PC-3 (cell line): ENCODE measurements at regions not wholly inside any gene's neighbourhood (a gene's known extent, or its start where the extent isn't known, plus 50 kb on each side); places are given as distances from the start of the nearest gene placed in this dataset.

Experiments used
- ATAC-seq: fragments of 200-7000 bp; cut with Tn5 transposase; 2 replicates; pipeline ENCODE4 v1.9.1; 2020; ENCODE audit warnings: mild to moderate bottlenecking, moderate library complexity
- BruUV-seq: library from RNA; stranded (reverse); fragments of 400-500 nt; replicated peaks from 2 replicates; lab custom pipeline; 2021; lab: Mats Ljungman, UMichigan
- CTCF ChIA-PET: fragments of 300-600 bp; sonication (Branson Sonifier 250); formaldehyde crosslinking; loops from one replicate; lab custom pipeline; 2022; ENCODE audit warnings: antibody characterized with exemption; lab: Charles Lee
- POLR2A ChIA-PET: fragments of 300-600 bp; sonication (Branson Sonifier 250); formaldehyde crosslinking; loops from one replicate; lab custom pipeline; 2022; ENCODE audit warnings: antibody characterized with exemption; ENCODE audit not compliant: unreplicated experiment; lab: Charles Lee
- DNase-seq: peaks from one replicate; pipeline ENCODE4 v3.0.0-alpha.2; 2015
- H2AFZ ChIP-seq: fragments of 300-600 bp; sonication (generic); 2 replicates; pipeline ENCODE4 v1.6.0; 2016; ENCODE audit warnings: antibody characterized with exemption, low read length
- H3F3A ChIP-seq: fragments of 300-600 bp; sonication (generic); one replicate; pipeline ENCODE4 v1.6.0; 2017; ENCODE audit warnings: antibody characterized with exemption, low read length, control low read depth, mild to moderate bottlenecking; ENCODE audit not compliant: unreplicated experiment
- H3K27ac ChIP-seq: fragments of 300-600 bp; sonication (generic); 2 replicates; pipeline ENCODE4 v1.5.1; 2016; ENCODE audit warnings: mild to moderate bottlenecking, low read length
- H3K27me3 ChIP-seq: fragments of 300-600 bp; sonication (generic); 2 replicates; pipeline ENCODE4 v1.6.1; 2016; ENCODE audit warnings: low read length, mixed read lengths
- H3K36me3 ChIP-seq: fragments of 300-600 bp; sonication (generic); 2 replicates; pipeline ENCODE4 v1.6.1; 2016; ENCODE audit warnings: low read depth, mixed run types, low read length, mixed read lengths
- H3K4me1 ChIP-seq: fragments of 300-600 bp; sonication (generic); 2 replicates; pipeline ENCODE4 v1.5.1; 2016; ENCODE audit warnings: low read length; ENCODE audit not compliant: insufficient read depth
- H3K4me2 ChIP-seq: fragments of 300-600 bp; sonication (generic); 2 replicates; pipeline ENCODE4 v1.6.0; 2016; ENCODE audit warnings: low read length
- H3K4me3 ChIP-seq: fragments of 300-600 bp; sonication (generic); 2 replicates; pipeline ENCODE4 v1.5.1; 2016; ENCODE audit warnings: mild to moderate bottlenecking, low read length, mixed read lengths
- H3K79me2 ChIP-seq: fragments of 300-600 bp; sonication (generic); 2 replicates; pipeline ENCODE4 v1.6.1; 2017; ENCODE audit warnings: low read length, mixed read lengths
- H3K9ac ChIP-seq: fragments of 300-600 bp; sonication (generic); 2 replicates; pipeline ENCODE4 v1.6.0; 2016; ENCODE audit warnings: mild to moderate bottlenecking, low read length
- H3K9me2 ChIP-seq: fragments of 300-600 bp; sonication (generic); replicated peaks from 2 replicates; pipeline ENCODE4 v1.6.1; 2016; ENCODE audit warnings: mixed run types, low read length, mixed read lengths
- H3K9me3 ChIP-seq: fragments of 300-600 bp; sonication (generic); 2 replicates; pipeline ENCODE4 v1.6.1; 2016; ENCODE audit warnings: low read length, mixed read lengths
- H4K20me1 ChIP-seq: fragments of 300-600 bp; sonication (generic); 2 replicates; pipeline ENCODE4 v1.6.1; 2016; ENCODE audit warnings: low read length, mixed read lengths
- EZH2 ChIP-seq: fragments of 300-600 bp; sonication (generic); IDR thresholded peaks from one replicate; pipeline ENCODE4 v1.6.1; 2017; ENCODE audit warnings: antibody characterized with exemption, mild to moderate bottlenecking, low read length; ENCODE audit not compliant: unreplicated experiment
- EZH2phosphoT487 ChIP-seq: fragments of 300-600 bp; sonication (generic); IDR thresholded peaks from 2 replicates; pipeline ENCODE4 v1.6.1; 2018; ENCODE audit warnings: mild to moderate bottlenecking, antibody characterized with exemption, low read length, borderline replicate concordance
- intact Hi-C: fragments of 100-400 bp; cut with micrococcal nuclease; formaldehyde crosslinking; loops from 2 replicates; pipeline ENCODE4 v1.9.0; 2023
- TF ChIP-seq, protein P1 (sequence below): fragments of 300-600 bp; sonication (generic); conservative IDR thresholded peaks from 2 replicates; pipeline ENCODE4 v1.5.1; 2017; ENCODE audit warnings: antibody characterized with exemption, low read depth, mild to moderate bottlenecking, low read length

GRCh38 chr2:12854001-12854530, 137.3 kb downstream of the TRIB2 start:
- Histone ChIP-seq H3K9ac (no peak overlapping the region), H3K27ac (no peak overlapping the region), H3K79me2 (no peaks in the 10 kb centered on the region), H3K4me2 (no peak overlapping the region), H3K9me3 (no peaks in the 10 kb centered on the region), H3F3A (peaks cover 13% of the 10 kb centered on the region), H3K27me3 (no peaks in the 10 kb centered on the region), H3K36me3 (no peaks in the 10 kb centered on the region), H3K9me2 (no peaks in the 10 kb centered on the region), H3K4me1 (peaks cover 32% of the 10 kb centered on the region), H2AFZ (no peak overlapping the region), H3K4me3 (no peak overlapping the region), H4K20me1 (no peaks in the 10 kb centered on the region)
- BruUV-seq: no TSS peak
- ChIA-PET POLR2A (no interaction called here), CTCF (no interaction called here)
- ATAC-seq (no peak), DNase-seq (no peak)
- TF ChIP-seq EZH2 (no peak), EZH2phosphoT487 (no peak)
- TF ChIP-seq, protein P1, sequence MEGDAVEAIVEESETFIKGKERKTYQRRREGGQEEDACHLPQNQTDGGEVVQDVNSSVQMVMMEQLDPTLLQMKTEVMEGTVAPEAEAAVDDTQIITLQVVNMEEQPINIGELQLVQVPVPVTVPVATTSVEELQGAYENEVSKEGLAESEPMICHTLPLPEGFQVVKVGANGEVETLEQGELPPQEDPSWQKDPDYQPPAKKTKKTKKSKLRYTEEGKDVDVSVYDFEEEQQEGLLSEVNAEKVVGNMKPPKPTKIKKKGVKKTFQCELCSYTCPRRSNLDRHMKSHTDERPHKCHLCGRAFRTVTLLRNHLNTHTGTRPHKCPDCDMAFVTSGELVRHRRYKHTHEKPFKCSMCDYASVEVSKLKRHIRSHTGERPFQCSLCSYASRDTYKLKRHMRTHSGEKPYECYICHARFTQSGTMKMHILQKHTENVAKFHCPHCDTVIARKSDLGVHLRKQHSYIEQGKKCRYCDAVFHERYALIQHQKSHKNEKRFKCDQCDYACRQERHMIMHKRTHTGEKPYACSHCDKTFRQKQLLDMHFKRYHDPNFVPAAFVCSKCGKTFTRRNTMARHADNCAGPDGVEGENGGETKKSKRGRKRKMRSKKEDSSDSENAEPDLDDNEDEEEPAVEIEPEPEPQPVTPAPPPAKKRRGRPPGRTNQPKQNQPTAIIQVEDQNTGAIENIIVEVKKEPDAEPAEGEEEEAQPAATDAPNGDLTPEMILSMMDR: no peak
- intact Hi-C loops: no loop called here

DNA sequence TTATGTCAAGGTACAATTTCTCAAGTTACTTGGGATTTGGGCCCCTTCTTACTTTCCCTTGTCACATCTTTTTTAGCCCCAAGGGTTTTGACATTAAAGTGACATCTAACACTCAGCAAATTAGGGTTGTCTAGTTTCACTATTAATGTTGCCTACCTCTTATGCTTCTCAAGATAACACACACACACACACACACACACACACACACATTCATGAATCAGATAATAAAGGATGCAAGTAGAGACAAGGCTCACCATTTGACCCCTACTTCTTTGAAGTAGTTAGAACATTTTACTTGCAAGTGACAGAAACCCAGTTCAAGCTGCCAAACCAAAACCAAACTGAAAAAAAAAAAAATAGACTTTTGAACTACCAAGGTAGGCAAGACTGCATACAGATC, 138.8 kb downstream of the TRIB2 start:
- Histone ChIP-seq H3K27me3 (no peaks in the 10 kb centered on the region), H3K9ac (no peak overlapping the region), H3F3A (peaks cover 13% of the 10 kb centered on the region), H4K20me1 (no peaks in the 10 kb centered on the region), H2AFZ (no peak overlapping the region), H3K27ac (no peak overlapping the region), H3K4me2 (no peak overlapping the region), H3K79me2 (no peaks in the 10 kb centered on the region), H3K9me2 (no peaks in the 10 kb centered on the region), H3K4me1 (peaks cover 34% of the 10 kb centered on the region), H3K9me3 (no peaks in the 10 kb centered on the region), H3K36me3 (no peaks in the 10 kb centered on the region; the same call in 1 of the 2 replicates), H3K4me3 (no peak overlapping the region)
- TF ChIP-seq EZH2: no peak
- TF ChIP-seq, protein P1: no peak
- CTCF ChIA-PET: no interaction called here
- intact Hi-C loops: no loop called here
- ATAC-seq: no peak
- no TSS peak for BruUV-seq
- POLR2A ChIA-PET: no interaction called here
- DNase-seq: no peak

GRCh38 chr2:12856934-12857601, 140.3 kb downstream of the TRIB2 start:
- POLR2A ChIA-PET: interaction anchor here (0.6 to 0.7 kb wide), 2 partner anchors 139 to 301 kb away, joined by 4 to 6 read pairs; no protein-coding TSS in a partner anchor
- ATAC-seq: peak; percentile 69
- CTCF ChIA-PET: no interaction called here
- Histone ChIP-seq H3K27me3 (no peaks in the 10 kb centered on the region), H3F3A (peaks cover 13% of the 10 kb centered on the region), H3K27ac (peak overlapping the region; percentile 79), H3K9ac (no peak overlapping the region), H3K79me2 (no peaks in the 10 kb centered on the region), H4K20me1 (no peaks in the 10 kb centered on the region), H3K4me2 (peak overlapping the region; percentile 75), H3K36me3 (no peaks in the 10 kb centered on the region; the same call in 1 of the 2 replicates), H3K4me1 (peaks cover 34% of the 10 kb centered on the region), H3K4me3 (peak overlapping the region; percentile 40), H2AFZ (peak overlapping the region; percentile 68), H3K9me2 (no peaks in the 10 kb centered on the region), H3K9me3 (no peaks in the 10 kb centered on the region)
- TF ChIP-seq EZH2 (no peak), EZH2phosphoT487 (no peak)
- TF ChIP-seq, protein P1: no peak
- intact Hi-C loops: loop anchor here (1.0 kb wide), 3 partner anchors 71 to 539 kb away; no protein-coding TSS in a partner anchor
- BruUV-seq: no TSS peak
- DNase-seq: peak; percentile 92
